ENCODE measurements at regions not wholly inside any gene's neighbourhood (a gene's known extent, or its start where the extent isn't known, plus 50 kb on each side); places are given as distances from the start of the nearest gene placed in this dataset.

GRCh38 chr6:56752534-56752933 is 109.8 kb upstream of the DST start:
- Mint-ChIP-seq H3K4me1 (peaks cover 26% of the 10 kb centered on the region), H3K9me3 (no peaks in the 10 kb centered on the region), H3K27me3 (ENCODE audit: low read depth) (no peaks in the 10 kb centered on the region), H3K4me3 (no peak overlapping the region), H3K27ac (no peak overlapping the region), H3K36me3 (ENCODE audit: low read depth) (no peaks in the 10 kb centered on the region)
- no peak for TF ChIP-seq CTCF (IDR thresholded peaks at IDR 0.05; ENCODE audit: unreplicated experiment in 3 of 3)

- no peak overlapping the region for H3K27ac Mint-ChIP-seq
- TF ChIP-seq CTCF (IDR thresholded peaks at IDR 0.05; ENCODE audit: unreplicated experiment in 3 of 3) = no peak
- H3K9me3 Mint-ChIP-seq = no peaks in the 10 kb centered on the region
- H3K27me3 Mint-ChIP-seq (ENCODE audit: low read depth) = no peaks in the 10 kb centered on the region
- H3K36me3 Mint-ChIP-seq (ENCODE audit: low read depth) = no peaks in the 10 kb centered on the region
- H3K4me3 Mint-ChIP-seq = no peak overlapping the region
- peaks cover 26% of the 10 kb centered on the region for H3K4me1 Mint-ChIP-seq
Observed at GRCh38 chr6:56752009-56752408, 109.3 kb upstream of the DST start.

- Mint-ChIP-seq H3K9me3 (no peaks in the 10 kb centered on the region), H3K36me3 (ENCODE audit: low read depth) (no peaks in the 10 kb centered on the region), H3K27me3 (ENCODE audit: low read depth) (no peaks in the 10 kb centered on the region), H3K4me1 (peaks cover 26% of the 10 kb centered on the region), H3K4me3 (no peak overlapping the region), H3K27ac (no peak overlapping the region)
- TF ChIP-seq CTCF (IDR thresholded peaks at IDR 0.05; ENCODE audit: unreplicated experiment in 3 of 3) = no peak
Observed at GRCh38 chr6:56751604-56752003, 108.9 kb upstream of the DST start.

- peaks cover 19% of the 10 kb centered on the region for H3K4me1 Mint-ChIP-seq
- H3K36me3 Mint-ChIP-seq (ENCODE audit: low read depth) = no peaks in the 10 kb centered on the region
- H3K9me3 Mint-ChIP-seq = no peaks in the 10 kb centered on the region
- no peak for TF ChIP-seq CTCF (IDR thresholded peaks at IDR 0.05; ENCODE audit: unreplicated experiment in 3 of 3)
- no peaks in the 10 kb centered on the region for H3K27me3 Mint-ChIP-seq (ENCODE audit: low read depth)
- no peak overlapping the region for H3K4me3 Mint-ChIP-seq
- H3K27ac Mint-ChIP-seq = no peak overlapping the region
Observed at GRCh38 chr6:56750686-56751085, 108.0 kb upstream of the DST start.

GRCh38 chr6:56749632-56750151 is 107.0 kb upstream of the DST start:
- H3K27ac Mint-ChIP-seq = no peak overlapping the region
- no peak overlapping the region for H3K4me3 Mint-ChIP-seq
- no peak for TF ChIP-seq CTCF (IDR thresholded peaks at IDR 0.05; ENCODE audit: unreplicated experiment in 3 of 3)

GRCh38 chr6:56746767-56747504 is 104.2 kb upstream of the DST start:
- H3K27ac Mint-ChIP-seq = peak overlapping the region in 2 of 3 experiments; percentile 3 to 69
- no peaks in the 10 kb centered on the region for H3K9me3 Mint-ChIP-seq
- no peaks in the 10 kb centered on the region for H3K36me3 Mint-ChIP-seq (ENCODE audit: low read depth)
- H3K4me1 Mint-ChIP-seq = peaks cover 28% of the 10 kb centered on the region
- H3K4me3 Mint-ChIP-seq = no peak overlapping the region
- TF ChIP-seq CTCF (IDR thresholded peaks at IDR 0.05; ENCODE audit: unreplicated experiment in 3 of 3) = no peak
- H3K27me3 Mint-ChIP-seq (ENCODE audit: low read depth) = no peaks in the 10 kb centered on the region

More at GRCh38 chr6:56749632-56750151, 107.0 kb upstream of the DST start:
- no peaks in the 10 kb centered on the region for H3K36me3 Mint-ChIP-seq (ENCODE audit: low read depth)
- no peaks in the 10 kb centered on the region for H3K27me3 Mint-ChIP-seq (ENCODE audit: low read depth)
- no peaks in the 10 kb centered on the region for H3K9me3 Mint-ChIP-seq
- H3K4me1 Mint-ChIP-seq = peaks cover 14% of the 10 kb centered on the region
